ENCODE measurements at regions not wholly inside any gene's neighbourhood (a gene's known extent, or its start where the extent isn't known, plus 50 kb on each side); places are given as distances from the start of the nearest gene placed in this dataset.

DNA sequence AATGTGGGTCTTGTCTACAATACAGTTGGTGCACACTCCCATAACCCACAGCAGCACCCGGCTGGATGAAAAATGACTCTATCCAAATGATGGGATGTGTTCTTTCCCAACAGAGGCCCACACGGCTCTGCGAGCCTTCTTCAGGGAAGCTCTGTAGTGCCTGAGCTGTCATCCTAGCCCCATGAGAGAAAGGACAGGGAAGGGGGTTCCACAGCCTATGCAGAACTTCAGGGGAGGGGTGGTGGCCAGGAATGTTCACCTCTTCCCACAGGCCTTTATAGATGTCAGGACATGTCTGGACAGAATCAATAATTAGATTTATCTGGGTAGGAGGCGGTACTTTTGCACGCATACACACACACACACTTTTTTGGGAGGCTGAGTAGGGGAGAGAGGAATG is 109.0 kb downstream of the JCAD start:
- no peaks in the 10 kb centered on the region for H3K27me3 Mint-ChIP-seq (ENCODE audit: unreplicated experiment)
- peaks cover 80% of the 10 kb centered on the region for H3K4me1 Mint-ChIP-seq (ENCODE audit: unreplicated experiment)
- no peaks in the 10 kb centered on the region for H3K36me3 Mint-ChIP-seq (ENCODE audit: unreplicated experiment)
- H3K4me3 Mint-ChIP-seq (ENCODE audit: unreplicated experiment), result no peak overlapping the region
- no peaks in the 10 kb centered on the region for H3K9me3 Mint-ChIP-seq (ENCODE audit: unreplicated experiment)
- TF ChIP-seq, protein P1, sequence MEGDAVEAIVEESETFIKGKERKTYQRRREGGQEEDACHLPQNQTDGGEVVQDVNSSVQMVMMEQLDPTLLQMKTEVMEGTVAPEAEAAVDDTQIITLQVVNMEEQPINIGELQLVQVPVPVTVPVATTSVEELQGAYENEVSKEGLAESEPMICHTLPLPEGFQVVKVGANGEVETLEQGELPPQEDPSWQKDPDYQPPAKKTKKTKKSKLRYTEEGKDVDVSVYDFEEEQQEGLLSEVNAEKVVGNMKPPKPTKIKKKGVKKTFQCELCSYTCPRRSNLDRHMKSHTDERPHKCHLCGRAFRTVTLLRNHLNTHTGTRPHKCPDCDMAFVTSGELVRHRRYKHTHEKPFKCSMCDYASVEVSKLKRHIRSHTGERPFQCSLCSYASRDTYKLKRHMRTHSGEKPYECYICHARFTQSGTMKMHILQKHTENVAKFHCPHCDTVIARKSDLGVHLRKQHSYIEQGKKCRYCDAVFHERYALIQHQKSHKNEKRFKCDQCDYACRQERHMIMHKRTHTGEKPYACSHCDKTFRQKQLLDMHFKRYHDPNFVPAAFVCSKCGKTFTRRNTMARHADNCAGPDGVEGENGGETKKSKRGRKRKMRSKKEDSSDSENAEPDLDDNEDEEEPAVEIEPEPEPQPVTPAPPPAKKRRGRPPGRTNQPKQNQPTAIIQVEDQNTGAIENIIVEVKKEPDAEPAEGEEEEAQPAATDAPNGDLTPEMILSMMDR (IDR thresholded peaks at IDR 0.05), result no peak
- H3K27ac Mint-ChIP-seq (ENCODE audit: unreplicated experiment), result peak overlapping the region; percentile 93
- no peak for DNase-seq (ENCODE audit: extremely low spot score, unreplicated experiment)

DNA sequence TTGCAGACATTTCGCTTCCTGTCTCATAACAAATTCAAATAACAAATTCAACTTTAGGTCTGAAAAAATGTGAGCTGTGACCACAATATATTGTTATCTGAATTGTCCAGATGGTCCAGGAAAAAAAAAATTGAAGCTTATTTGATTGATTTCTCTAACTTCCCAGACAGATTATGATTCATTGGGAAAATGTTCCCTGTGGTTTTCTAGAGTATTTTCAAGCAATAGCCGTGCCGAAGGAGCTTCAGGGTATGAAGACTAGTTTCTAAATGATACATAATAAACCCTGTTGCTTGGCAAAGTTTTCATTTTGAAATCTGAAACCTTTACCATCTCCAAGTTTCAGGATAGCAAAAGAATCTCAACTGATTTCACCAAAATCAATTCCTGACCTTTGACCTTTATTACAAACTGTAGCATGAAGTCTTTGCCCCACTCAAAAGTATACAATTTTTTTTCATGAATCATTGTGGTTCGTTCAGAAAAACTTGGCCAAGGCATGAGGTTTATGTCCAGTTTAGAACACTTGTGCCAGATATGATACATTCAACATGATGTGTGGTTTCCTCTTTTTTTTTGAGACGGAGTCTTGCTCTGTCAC is 109.9 kb downstream of the JCAD start:
- Mint-ChIP-seq H3K27me3 (ENCODE audit: unreplicated experiment) (no peaks in the 10 kb centered on the region), H3K36me3 (ENCODE audit: unreplicated experiment) (no peaks in the 10 kb centered on the region), H3K27ac (ENCODE audit: unreplicated experiment) (peak overlapping the region; percentile 93), H3K4me3 (ENCODE audit: unreplicated experiment) (no peak overlapping the region), H3K9me3 (ENCODE audit: unreplicated experiment) (no peaks in the 10 kb centered on the region), H3K4me1 (ENCODE audit: unreplicated experiment) (peaks cover 76% of the 10 kb centered on the region)
- TF ChIP-seq, protein P1 (IDR thresholded peaks at IDR 0.05), result no peak
- DNase-seq (ENCODE audit: extremely low spot score, unreplicated experiment), result no peak

DNA sequence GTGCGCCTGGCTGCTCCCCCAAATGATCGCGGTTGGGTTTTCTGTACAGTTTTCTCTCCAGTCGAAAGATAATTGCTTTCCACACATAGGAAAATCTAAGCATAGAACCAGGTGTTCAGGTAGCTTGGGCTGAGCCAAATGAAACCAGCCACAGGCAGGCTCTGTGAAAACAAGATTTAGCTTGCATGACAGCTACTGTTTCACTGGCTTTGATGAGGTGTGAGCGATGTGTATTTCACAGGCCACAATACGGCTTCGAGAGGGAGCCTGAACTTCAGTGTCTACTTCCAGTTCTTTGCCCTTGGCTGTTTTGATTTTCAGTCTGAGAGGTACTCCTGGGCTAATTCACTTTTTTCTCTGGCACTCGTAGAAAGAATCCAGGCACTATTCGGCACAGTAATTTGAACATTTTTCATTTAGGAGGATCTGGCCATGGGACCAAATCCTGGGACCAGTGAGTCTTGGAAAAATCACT is 110.5 kb downstream of the JCAD start:
- Mint-ChIP-seq H3K4me3 (ENCODE audit: unreplicated experiment) (no peak overlapping the region), H3K9me3 (ENCODE audit: unreplicated experiment) (no peaks in the 10 kb centered on the region), H3K4me1 (ENCODE audit: unreplicated experiment) (peaks cover 76% of the 10 kb centered on the region), H3K36me3 (ENCODE audit: unreplicated experiment) (no peaks in the 10 kb centered on the region), H3K27ac (ENCODE audit: unreplicated experiment) (peak overlapping the region; percentile 93), H3K27me3 (ENCODE audit: unreplicated experiment) (no peaks in the 10 kb centered on the region)
- DNase-seq (ENCODE audit: extremely low spot score, unreplicated experiment), result no peak
- TF ChIP-seq, protein P1 (IDR thresholded peaks at IDR 0.05), result no peak

DNA sequence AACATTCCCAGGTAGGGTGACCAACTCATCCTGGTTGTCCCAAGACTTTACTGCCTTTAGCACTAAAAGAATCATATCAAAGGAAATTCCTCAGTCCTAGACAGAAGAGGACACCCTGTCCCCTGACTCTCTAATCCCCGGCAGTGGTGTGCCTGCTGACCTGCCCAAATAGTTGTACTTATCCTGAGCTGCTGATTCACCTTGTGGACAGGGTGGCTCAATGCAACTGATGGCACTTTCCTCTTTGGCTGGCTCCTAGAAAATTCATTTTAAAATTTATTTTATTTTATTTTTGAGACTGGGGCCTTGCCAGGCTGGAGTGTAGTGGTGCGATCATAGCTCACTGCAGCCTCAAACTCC is 111.7 kb downstream of the JCAD start:
- H3K27me3 Mint-ChIP-seq (ENCODE audit: unreplicated experiment), result no peaks in the 10 kb centered on the region
- TF ChIP-seq, protein P1 (IDR thresholded peaks at IDR 0.05), result peak; percentile 29
- H3K4me1 Mint-ChIP-seq (ENCODE audit: unreplicated experiment), result peaks cover 74% of the 10 kb centered on the region
- H3K27ac Mint-ChIP-seq (ENCODE audit: unreplicated experiment), result peak overlapping the region; percentile 93
- no peak for DNase-seq (ENCODE audit: extremely low spot score, unreplicated experiment)
- no peaks in the 10 kb centered on the region for H3K36me3 Mint-ChIP-seq (ENCODE audit: unreplicated experiment)
- H3K9me3 Mint-ChIP-seq (ENCODE audit: unreplicated experiment), result no peaks in the 10 kb centered on the region
- H3K4me3 Mint-ChIP-seq (ENCODE audit: unreplicated experiment), result no peak overlapping the region

DNA sequence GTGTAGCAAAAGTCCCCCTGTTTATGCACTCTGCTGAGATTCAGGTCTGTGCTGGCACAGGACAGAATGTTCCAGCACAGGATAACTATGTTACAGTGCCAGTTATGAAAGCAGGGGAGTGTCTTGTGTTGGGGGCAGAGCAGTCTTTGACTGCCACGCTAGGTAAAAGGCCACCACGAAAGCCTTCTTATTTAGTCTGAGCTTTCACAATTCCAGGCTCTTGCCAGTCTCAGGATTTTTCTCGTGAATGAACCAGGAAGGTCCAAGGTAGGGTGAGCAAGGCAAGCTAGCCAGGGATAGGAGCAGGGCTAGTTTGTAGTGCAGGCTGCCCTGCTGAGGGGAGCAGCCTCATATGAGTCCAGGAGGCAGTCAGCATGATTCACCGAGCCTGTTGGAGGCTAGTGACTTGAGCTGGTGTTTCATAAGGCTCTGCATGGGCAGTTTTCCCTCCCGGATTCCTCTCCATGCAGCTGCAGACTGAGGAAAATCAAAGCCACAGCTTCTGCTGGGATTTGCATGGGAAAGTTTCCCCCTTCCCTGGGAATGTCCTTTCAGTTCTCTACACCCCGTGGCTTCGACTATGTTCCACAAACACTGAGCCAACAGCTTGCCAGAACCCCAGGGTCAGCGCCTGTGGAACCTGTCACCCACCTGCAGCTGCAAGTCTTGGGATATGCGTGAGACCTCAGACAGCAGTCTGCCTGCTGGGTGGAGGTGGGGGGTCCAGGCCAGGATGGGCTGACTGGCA is 112.3 kb downstream of the JCAD start:
- peak overlapping the region; percentile 93 for H3K27ac Mint-ChIP-seq (ENCODE audit: unreplicated experiment)

More for the DNA sequence above, 112.3 kb downstream of the JCAD start:
- Mint-ChIP-seq H3K9me3 (ENCODE audit: unreplicated experiment) (no peaks in the 10 kb centered on the region), H3K36me3 (ENCODE audit: unreplicated experiment) (no peaks in the 10 kb centered on the region), H3K27me3 (ENCODE audit: unreplicated experiment) (no peaks in the 10 kb centered on the region), H3K4me3 (ENCODE audit: unreplicated experiment) (no peak overlapping the region), H3K4me1 (ENCODE audit: unreplicated experiment) (peaks cover 71% of the 10 kb centered on the region)
- DNase-seq (ENCODE audit: extremely low spot score, unreplicated experiment), result peak; percentile 87
- TF ChIP-seq, protein P1 (IDR thresholded peaks at IDR 0.05), result no peak
